Osteocyte (in vitro differentiated cells): ENCODE measurements at regions not wholly inside any gene's neighbourhood (a gene's known extent, or its start where the extent isn't known, plus 50 kb on each side); places are given as distances from the start of the nearest gene placed in this dataset.
"Not testable (repeated sequence)": the region's sequence is repeated elsewhere in the genome, so short reads cannot be mapped to it uniquely, and the experiment has no call there.

Source experiments
- DNase-seq: peaks from one replicate; pipeline ENCODE4 v3.0.0; 2021; ENCODE audit warnings: mixed read lengths; ENCODE audit not compliant: unreplicated experiment; ENCODE audit errors: extremely low spot score
- H3K27ac Mint-ChIP-seq: one replicate; pipeline ENCODE4 v1.8.0; 2021; ENCODE audit warnings: mild to moderate bottlenecking, mixed read lengths; ENCODE audit not compliant: unreplicated experiment
- H3K27me3 Mint-ChIP-seq: one replicate; pipeline ENCODE4 v1.8.0; 2021; ENCODE audit warnings: mixed read lengths; ENCODE audit not compliant: unreplicated experiment
- H3K36me3 Mint-ChIP-seq: one replicate; pipeline ENCODE4 v1.8.0; 2021; ENCODE audit warnings: mixed read lengths; ENCODE audit not compliant: unreplicated experiment
- H3K4me1 Mint-ChIP-seq: one replicate; pipeline ENCODE4 v1.8.0; 2021; ENCODE audit warnings: mixed read lengths; ENCODE audit not compliant: unreplicated experiment
- H3K4me3 Mint-ChIP-seq: one replicate; pipeline ENCODE4 v1.8.0; 2021; ENCODE audit warnings: mild to moderate bottlenecking, moderate library complexity, mixed read lengths; ENCODE audit not compliant: unreplicated experiment
- H3K9me3 Mint-ChIP-seq: one replicate; pipeline ENCODE4 v1.8.0; 2021; ENCODE audit warnings: mixed read lengths; ENCODE audit not compliant: unreplicated experiment
- CTCF ChIP-seq: fragments of 200-600 bp; sonication (generic); IDR thresholded peaks from 2 replicates; pipeline ENCODE4 v1.5.0; 2021; ENCODE audit warnings: antibody characterized with exemption, mild to moderate bottlenecking, moderate library complexity

GRCh38 chrX:23458957-23459356 is 124.3 kb downstream of the PTCHD1 start:
- H3K9me3 Mint-ChIP-seq = peaks cover 25% of the 10 kb centered on the region
- not testable (repeated sequence) for H3K27me3 Mint-ChIP-seq, DNase-seq, H3K36me3 Mint-ChIP-seq, H3K27ac Mint-ChIP-seq, H3K4me3 Mint-ChIP-seq, H3K4me1 Mint-ChIP-seq

GRCh38 chrX:23465105-23465791 is 130.6 kb downstream of the PTCHD1 start:
- DNase-seq = no peak
- H3K4me1 Mint-ChIP-seq = no peaks in the 10 kb centered on the region
- H3K4me3 Mint-ChIP-seq = no peak overlapping the region
- H3K27ac Mint-ChIP-seq = no peak overlapping the region
- H3K27me3 Mint-ChIP-seq = no peaks in the 10 kb centered on the region
- no peaks in the 10 kb centered on the region for H3K36me3 Mint-ChIP-seq
- TF ChIP-seq CTCF = no peak
- H3K9me3 Mint-ChIP-seq = peaks cover 34% of the 10 kb centered on the region

GRCh38 chrX:23465985-23466384 is 131.3 kb downstream of the PTCHD1 start:
- no peak for TF ChIP-seq CTCF
- Mint-ChIP-seq H3K4me1 (no peaks in the 10 kb centered on the region), H3K27me3 (no peaks in the 10 kb centered on the region), H3K36me3 (no peaks in the 10 kb centered on the region), H3K9me3 (peaks cover 29% of the 10 kb centered on the region), H3K4me3 (no peak overlapping the region), H3K27ac (no peak overlapping the region)
- no peak for DNase-seq

GRCh38 chrX:23478056-23478455 is 143.4 kb downstream of the PTCHD1 start:
- Mint-ChIP-seq H3K27me3 (peaks cover 5% of the 10 kb centered on the region), H3K36me3 (no peaks in the 10 kb centered on the region), H3K4me1 (no peaks in the 10 kb centered on the region), H3K9me3 (peaks cover 4% of the 10 kb centered on the region), H3K4me3 (no peak overlapping the region), H3K27ac (no peak overlapping the region)
- no peak for TF ChIP-seq CTCF
- no peak for DNase-seq

GRCh38 chrX:23478561-23478960 is 143.9 kb downstream of the PTCHD1 start:
- no peak for DNase-seq
- H3K36me3 Mint-ChIP-seq = no peaks in the 10 kb centered on the region
- no peak for TF ChIP-seq CTCF
- H3K27me3 Mint-ChIP-seq = peaks cover 4% of the 10 kb centered on the region
- no peak overlapping the region for H3K4me3 Mint-ChIP-seq
- no peaks in the 10 kb centered on the region for H3K4me1 Mint-ChIP-seq
- H3K9me3 Mint-ChIP-seq = peaks cover 4% of the 10 kb centered on the region
- H3K27ac Mint-ChIP-seq = no peak overlapping the region

- Mint-ChIP-seq H3K4me1 (no peaks in the 10 kb centered on the region), H3K27ac (no peak overlapping the region), H3K9me3 (peaks cover 24% of the 10 kb centered on the region), H3K36me3 (no peaks in the 10 kb centered on the region), H3K4me3 (no peak overlapping the region), H3K27me3 (no peaks in the 10 kb centered on the region)
- no peak for DNase-seq
- TF ChIP-seq CTCF = no peak
Observed at GRCh38 chrX:23482561-23482960, 147.9 kb downstream of the PTCHD1 start.
